ENCODE measurements at regions not wholly inside any gene's neighbourhood (a gene's known extent, or its start where the extent isn't known, plus 50 kb on each side); places are given as distances from the start of the nearest gene placed in this dataset.

- Histone ChIP-seq H3K36me3 (ENCODE audit: control insufficient read depth in 4 of 4, insufficient read depth in 4 of 4, low read length in 3 of 4) (no peaks in the 10 kb centered on the region), H3K4me1 (ENCODE audit: control extremely low read depth in 1 of 4, control insufficient read depth in 4 of 4, insufficient read depth in 4 of 4, low read length in 3 of 4) (no peaks in the 10 kb centered on the region), H3K27me3 (replicated peaks in 2 of 5; ENCODE audit: control insufficient read depth in 4 of 5, insufficient read depth in 5 of 5, low read length in 4 of 5) (no peaks in the 10 kb centered on the region), H3K9me3 (ENCODE audit: control extremely low read depth in 1 of 5, control insufficient read depth in 4 of 5, insufficient read depth in 2 of 5, low read depth in 1 of 5, low read length in 4 of 5) (no peaks in the 10 kb centered on the region), H3K4me3 (ENCODE audit: control insufficient read depth in 1 of 7, extremely low read depth in 1 of 7, insufficient read depth in 4 of 7, low read depth in 2 of 7, low read length in 6 of 7) (no peak overlapping the region), H3K27ac (ENCODE audit: insufficient read depth in 1 of 2, low read depth in 1 of 2, low read length in 2 of 2, poor library complexity in 1 of 2, severe bottlenecking in 2 of 2) (no peak overlapping the region)
- no peak for DNase-seq
- CTCF ChIA-PET, result no interaction called here
- WGBS (ENCODE audit: insufficient coverage), result no CpG with 5 or more reads among the region's 1 CpG
- POLR2A ChIA-PET, result no interaction called here
These were observed 394.0 kb upstream of the CCDC196 start for GRCh38 chr14:66092206-66092605.

DNA sequence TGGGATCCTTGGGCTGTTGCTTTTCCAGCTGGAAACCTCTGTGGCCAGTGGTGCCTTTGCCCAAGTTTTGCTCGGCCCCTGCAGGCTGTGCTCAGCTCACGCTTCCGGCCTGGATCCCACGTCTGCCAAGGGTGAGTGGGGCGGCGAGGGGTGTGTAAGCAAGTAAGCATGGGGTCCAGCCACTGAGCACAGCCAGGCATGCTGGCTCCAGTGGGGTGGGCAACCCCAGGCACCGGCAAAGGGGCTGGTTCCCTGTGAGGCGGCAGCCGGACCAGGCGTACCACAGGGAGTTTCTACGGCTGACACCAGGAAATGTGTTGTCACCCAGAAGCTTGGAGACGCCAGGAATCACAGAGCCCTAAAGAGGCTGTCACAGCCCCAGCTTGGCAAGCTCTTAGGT is 393.4 kb upstream of the CCDC196 start:
- H3K9me3 ChIP-seq (ENCODE audit: control extremely low read depth in 1 of 5, control insufficient read depth in 4 of 5, insufficient read depth in 2 of 5, low read depth in 1 of 5, low read length in 4 of 5), result no peaks in the 10 kb centered on the region
- H3K36me3 ChIP-seq (ENCODE audit: control insufficient read depth in 4 of 4, insufficient read depth in 4 of 4, low read length in 3 of 4), result no peaks in the 10 kb centered on the region
- H3K27me3 ChIP-seq (replicated peaks in 2 of 5; ENCODE audit: control insufficient read depth in 4 of 5, insufficient read depth in 5 of 5, low read length in 4 of 5), result no peaks in the 10 kb centered on the region
- 98% methylated on average over 12 of the region's 12 CpGs for whole genome bisulfite sequencing (ENCODE audit: insufficient coverage)
- ChIA-PET CTCF (interaction anchor here (1.1 kb wide), 1 partner anchor 133 kb away, joined by 4 read pairs; no protein-coding TSS in a partner anchor), POLR2A (interaction anchor here (0.6 kb wide), 1 partner anchor 1075 kb away, joined by 3 read pairs; no protein-coding TSS in a partner anchor)
- no peak overlapping the region for H3K4me3 ChIP-seq (ENCODE audit: control insufficient read depth in 1 of 7, extremely low read depth in 1 of 7, insufficient read depth in 4 of 7, low read depth in 2 of 7, low read length in 6 of 7)
- no peaks in the 10 kb centered on the region for H3K4me1 ChIP-seq (ENCODE audit: control extremely low read depth in 1 of 4, control insufficient read depth in 4 of 4, insufficient read depth in 4 of 4, low read length in 3 of 4)
- no peak for DNase-seq
- no peak overlapping the region for H3K27ac ChIP-seq (ENCODE audit: insufficient read depth in 1 of 2, low read depth in 1 of 2, low read length in 2 of 2, poor library complexity in 1 of 2, severe bottlenecking in 2 of 2)

DNA sequence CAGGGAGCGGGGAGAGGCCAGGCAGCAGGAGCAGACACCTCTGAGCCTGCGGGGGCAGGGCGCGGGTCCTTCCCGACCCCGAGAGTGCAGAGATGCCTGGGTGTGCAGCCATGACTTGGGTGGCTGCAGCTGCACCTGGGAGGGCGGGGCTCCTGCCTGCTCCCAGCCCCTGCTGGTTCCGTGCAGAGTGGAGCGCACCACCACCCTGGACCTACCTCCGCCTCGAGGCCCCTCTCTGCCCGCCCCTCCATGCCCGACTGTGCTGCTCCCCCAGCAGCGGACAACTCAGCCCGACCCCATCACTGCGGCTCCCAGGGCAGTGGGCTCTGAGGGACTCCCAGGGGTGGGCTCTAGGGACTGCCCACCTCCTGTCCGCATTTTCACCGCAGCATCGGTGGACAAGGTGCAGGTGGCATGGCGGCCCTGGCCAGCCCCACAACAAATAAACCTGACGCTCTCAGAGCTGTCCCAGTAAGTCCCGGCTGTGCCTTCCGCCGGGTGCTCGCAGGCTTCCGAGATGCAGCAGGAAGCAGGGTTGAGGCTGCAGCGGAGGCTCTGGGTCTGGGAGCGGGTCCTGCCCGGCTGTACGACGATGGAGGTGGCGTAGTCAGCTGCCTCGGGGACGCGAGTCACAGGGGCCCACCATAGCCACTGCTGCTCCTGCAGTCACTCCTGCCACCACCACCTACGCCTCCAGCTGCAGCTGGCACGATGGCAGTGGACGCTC is 392.0 kb upstream of the CCDC196 start:
- no peak overlapping the region for H3K27ac ChIP-seq (ENCODE audit: insufficient read depth in 1 of 2, low read depth in 1 of 2, low read length in 2 of 2, poor library complexity in 1 of 2, severe bottlenecking in 2 of 2)
- WGBS (ENCODE audit: insufficient coverage), result 96% methylated on average over 36 of the region's 38 CpGs
- POLR2A ChIA-PET, result no interaction called here

GRCh38 chr14:66099451-66099850 is 386.7 kb upstream of the CCDC196 start:
- H3K27me3 ChIP-seq (replicated peaks in 2 of 5; ENCODE audit: control insufficient read depth in 4 of 5, insufficient read depth in 5 of 5, low read length in 4 of 5), result no peaks in the 10 kb centered on the region
- no peaks in the 10 kb centered on the region for H3K4me1 ChIP-seq (ENCODE audit: control extremely low read depth in 1 of 4, control insufficient read depth in 4 of 4, insufficient read depth in 4 of 4, low read length in 3 of 4)
- no peak overlapping the region for H3K4me3 ChIP-seq (ENCODE audit: control insufficient read depth in 1 of 7, extremely low read depth in 1 of 7, insufficient read depth in 4 of 7, low read depth in 2 of 7, low read length in 6 of 7)
- H3K27ac ChIP-seq (ENCODE audit: insufficient read depth in 1 of 2, low read depth in 1 of 2, low read length in 2 of 2, poor library complexity in 1 of 2, severe bottlenecking in 2 of 2), result no peak overlapping the region
- H3K9me3 ChIP-seq (ENCODE audit: control extremely low read depth in 1 of 5, control insufficient read depth in 4 of 5, insufficient read depth in 2 of 5, low read depth in 1 of 5, low read length in 4 of 5), result no peaks in the 10 kb centered on the region
- DNase-seq, result no peak
- no peaks in the 10 kb centered on the region for H3K36me3 ChIP-seq (ENCODE audit: control insufficient read depth in 4 of 4, insufficient read depth in 4 of 4, low read length in 3 of 4)
- 96% methylated on average over 4 of the region's 4 CpGs for WGBS (ENCODE audit: insufficient coverage)
- CTCF ChIA-PET, result no interaction called here
- POLR2A ChIA-PET, result no interaction called here

More for the DNA sequence above, 392.0 kb upstream of the CCDC196 start:
- Histone ChIP-seq H3K27me3 (replicated peaks in 2 of 5; ENCODE audit: control insufficient read depth in 4 of 5, insufficient read depth in 5 of 5, low read length in 4 of 5) (no peaks in the 10 kb centered on the region), H3K4me3 (ENCODE audit: control insufficient read depth in 1 of 7, extremely low read depth in 1 of 7, insufficient read depth in 4 of 7, low read depth in 2 of 7, low read length in 6 of 7) (no peak overlapping the region), H3K9me3 (ENCODE audit: control extremely low read depth in 1 of 5, control insufficient read depth in 4 of 5, insufficient read depth in 2 of 5, low read depth in 1 of 5, low read length in 4 of 5) (no peaks in the 10 kb centered on the region), H3K4me1 (ENCODE audit: control extremely low read depth in 1 of 4, control insufficient read depth in 4 of 4, insufficient read depth in 4 of 4, low read length in 3 of 4) (no peaks in the 10 kb centered on the region), H3K36me3 (ENCODE audit: control insufficient read depth in 4 of 4, insufficient read depth in 4 of 4, low read length in 3 of 4) (no peaks in the 10 kb centered on the region)
- CTCF ChIA-PET, result interaction anchor here (0.6 kb wide), 1 partner anchor 858 kb away, joined by 3 read pairs; no protein-coding TSS in a partner anchor
- DNase-seq, result no peak

DNA sequence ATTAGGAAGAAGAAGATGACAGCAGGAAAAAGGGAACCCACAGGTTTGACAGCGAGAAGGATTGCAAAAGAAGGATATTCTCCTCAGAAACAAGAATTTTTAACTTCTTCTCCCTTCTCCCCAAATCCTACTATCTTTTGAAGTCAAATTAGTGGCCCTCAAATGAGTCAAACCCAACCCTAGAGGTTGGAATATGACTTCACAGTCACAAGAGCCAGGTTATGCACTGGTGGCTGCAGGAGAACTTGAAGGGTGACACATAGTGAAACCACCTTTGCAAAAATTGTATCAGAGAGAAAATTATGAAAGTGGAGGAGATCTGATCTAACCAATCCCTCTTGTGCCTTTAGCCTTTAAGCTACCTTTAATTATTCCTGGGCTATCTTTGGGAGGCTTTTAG is 386.2 kb upstream of the CCDC196 start:
- H3K27me3 ChIP-seq (replicated peaks in 2 of 5; ENCODE audit: control insufficient read depth in 4 of 5, insufficient read depth in 5 of 5, low read length in 4 of 5), result no peaks in the 10 kb centered on the region
- no peaks in the 10 kb centered on the region for H3K9me3 ChIP-seq (ENCODE audit: control extremely low read depth in 1 of 5, control insufficient read depth in 4 of 5, insufficient read depth in 2 of 5, low read depth in 1 of 5, low read length in 4 of 5)
- ChIA-PET POLR2A (no interaction called here), CTCF (no interaction called here)
- DNase-seq, result no peak
- H3K4me3 ChIP-seq (ENCODE audit: control insufficient read depth in 1 of 7, extremely low read depth in 1 of 7, insufficient read depth in 4 of 7, low read depth in 2 of 7, low read length in 6 of 7), result no peak overlapping the region
- WGBS (ENCODE audit: insufficient coverage), result no CpG with 5 or more reads among the region's 1 CpG
- no peak overlapping the region for H3K27ac ChIP-seq (ENCODE audit: insufficient read depth in 1 of 2, low read depth in 1 of 2, low read length in 2 of 2, poor library complexity in 1 of 2, severe bottlenecking in 2 of 2)
- no peaks in the 10 kb centered on the region for H3K36me3 ChIP-seq (ENCODE audit: control insufficient read depth in 4 of 4, insufficient read depth in 4 of 4, low read length in 3 of 4)
- no peaks in the 10 kb centered on the region for H3K4me1 ChIP-seq (ENCODE audit: control extremely low read depth in 1 of 4, control insufficient read depth in 4 of 4, insufficient read depth in 4 of 4, low read length in 3 of 4)

GRCh38 chr14:66101662-66102061 is 384.5 kb upstream of the CCDC196 start:
- POLR2A ChIA-PET, result no interaction called here
- Histone ChIP-seq H3K27me3 (replicated peaks in 2 of 5; ENCODE audit: control insufficient read depth in 4 of 5, insufficient read depth in 5 of 5, low read length in 4 of 5) (no peaks in the 10 kb centered on the region), H3K4me1 (ENCODE audit: control extremely low read depth in 1 of 4, control insufficient read depth in 4 of 4, insufficient read depth in 4 of 4, low read length in 3 of 4) (no peaks in the 10 kb centered on the region), H3K36me3 (ENCODE audit: control insufficient read depth in 4 of 4, insufficient read depth in 4 of 4, low read length in 3 of 4) (no peaks in the 10 kb centered on the region), H3K27ac (ENCODE audit: insufficient read depth in 1 of 2, low read depth in 1 of 2, low read length in 2 of 2, poor library complexity in 1 of 2, severe bottlenecking in 2 of 2) (no peak overlapping the region), H3K4me3 (ENCODE audit: control insufficient read depth in 1 of 7, extremely low read depth in 1 of 7, insufficient read depth in 4 of 7, low read depth in 2 of 7, low read length in 6 of 7) (no peak overlapping the region), H3K9me3 (ENCODE audit: control extremely low read depth in 1 of 5, control insufficient read depth in 4 of 5, insufficient read depth in 2 of 5, low read depth in 1 of 5, low read length in 4 of 5) (no peaks in the 10 kb centered on the region)
- CTCF ChIA-PET, result no interaction called here
- WGBS (ENCODE audit: insufficient coverage), result 90% methylated on average over 1 of the region's 1 CpG
- no peak for DNase-seq

DNA sequence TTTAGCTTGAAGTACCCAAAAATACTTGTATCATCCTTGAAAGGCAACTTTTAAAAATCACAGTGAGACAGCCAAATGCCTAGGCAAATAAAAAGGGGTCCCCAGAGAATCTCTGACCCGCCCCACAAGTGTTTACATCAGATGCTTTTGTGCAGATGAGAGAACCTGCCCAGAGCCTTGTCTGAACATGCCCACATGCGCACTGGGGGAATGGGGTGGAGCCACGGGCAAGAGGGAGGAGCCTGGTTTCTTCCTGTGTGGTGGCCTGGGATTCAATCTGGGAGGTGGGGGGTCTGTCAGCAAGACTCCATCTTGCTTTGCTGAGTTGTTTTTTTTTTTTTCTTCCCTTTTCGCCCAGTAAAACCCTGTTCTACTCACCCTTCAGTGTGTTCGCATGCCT is 381.7 kb upstream of the CCDC196 start:
- Histone ChIP-seq H3K9me3 (ENCODE audit: control extremely low read depth in 1 of 5, control insufficient read depth in 4 of 5, insufficient read depth in 2 of 5, low read depth in 1 of 5, low read length in 4 of 5) (no peaks in the 10 kb centered on the region), H3K27ac (ENCODE audit: insufficient read depth in 1 of 2, low read depth in 1 of 2, low read length in 2 of 2, poor library complexity in 1 of 2, severe bottlenecking in 2 of 2) (no peak overlapping the region), H3K36me3 (ENCODE audit: control insufficient read depth in 4 of 4, insufficient read depth in 4 of 4, low read length in 3 of 4) (no peaks in the 10 kb centered on the region), H3K4me3 (ENCODE audit: control insufficient read depth in 1 of 7, extremely low read depth in 1 of 7, insufficient read depth in 4 of 7, low read depth in 2 of 7, low read length in 6 of 7) (no peak overlapping the region), H3K4me1 (ENCODE audit: control extremely low read depth in 1 of 4, control insufficient read depth in 4 of 4, insufficient read depth in 4 of 4, low read length in 3 of 4) (no peaks in the 10 kb centered on the region), H3K27me3 (replicated peaks in 2 of 5; ENCODE audit: control insufficient read depth in 4 of 5, insufficient read depth in 5 of 5, low read length in 4 of 5) (no peaks in the 10 kb centered on the region)
- 95% methylated on average over 5 of the region's 5 CpGs for whole genome bisulfite sequencing (ENCODE audit: insufficient coverage)
- CTCF ChIA-PET, result no interaction called here
- POLR2A ChIA-PET, result no interaction called here
- DNase-seq, result no peak

Data from common myeloid progenitor, CD34-positive (primary cell).